ENCODE measurements at regions not wholly inside any gene's neighbourhood (a gene's known extent, or its start where the extent isn't known, plus 50 kb on each side); places are given as distances from the start of the nearest gene placed in this dataset.

DNA sequence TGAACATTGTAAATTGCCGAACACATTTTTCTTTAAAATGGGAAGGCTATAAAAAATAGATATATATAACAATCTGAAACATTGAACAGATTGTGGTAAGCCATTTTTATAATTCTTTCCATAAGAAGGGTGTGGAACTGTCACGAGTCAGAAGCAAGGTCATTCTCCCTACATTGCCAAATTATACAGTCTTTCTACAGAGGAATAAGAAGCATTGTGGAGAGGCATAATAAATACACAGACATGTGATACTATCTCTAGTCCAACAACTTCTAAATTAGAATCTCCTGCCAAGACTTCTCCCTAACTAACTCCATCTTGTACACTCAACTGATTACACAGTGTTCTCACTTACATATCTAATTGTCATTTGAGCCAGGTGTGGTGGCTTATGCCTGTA lies 227.9 kb downstream of the CENPF start:
- Mint-ChIP-seq H3K9me3 (ENCODE audit: low read depth) (peaks cover 14% of the 10 kb centered on the region), H3K27me3 (no peaks in the 10 kb centered on the region), H3K36me3 (ENCODE audit: insufficient read depth) (no peaks in the 10 kb centered on the region), H3K27ac (no peak overlapping the region), H3K4me3 (ENCODE audit: low read depth) (no peak overlapping the region), H3K4me1 (ENCODE audit: low read depth) (no peaks in the 10 kb centered on the region)
- TF ChIP-seq, protein P1, sequence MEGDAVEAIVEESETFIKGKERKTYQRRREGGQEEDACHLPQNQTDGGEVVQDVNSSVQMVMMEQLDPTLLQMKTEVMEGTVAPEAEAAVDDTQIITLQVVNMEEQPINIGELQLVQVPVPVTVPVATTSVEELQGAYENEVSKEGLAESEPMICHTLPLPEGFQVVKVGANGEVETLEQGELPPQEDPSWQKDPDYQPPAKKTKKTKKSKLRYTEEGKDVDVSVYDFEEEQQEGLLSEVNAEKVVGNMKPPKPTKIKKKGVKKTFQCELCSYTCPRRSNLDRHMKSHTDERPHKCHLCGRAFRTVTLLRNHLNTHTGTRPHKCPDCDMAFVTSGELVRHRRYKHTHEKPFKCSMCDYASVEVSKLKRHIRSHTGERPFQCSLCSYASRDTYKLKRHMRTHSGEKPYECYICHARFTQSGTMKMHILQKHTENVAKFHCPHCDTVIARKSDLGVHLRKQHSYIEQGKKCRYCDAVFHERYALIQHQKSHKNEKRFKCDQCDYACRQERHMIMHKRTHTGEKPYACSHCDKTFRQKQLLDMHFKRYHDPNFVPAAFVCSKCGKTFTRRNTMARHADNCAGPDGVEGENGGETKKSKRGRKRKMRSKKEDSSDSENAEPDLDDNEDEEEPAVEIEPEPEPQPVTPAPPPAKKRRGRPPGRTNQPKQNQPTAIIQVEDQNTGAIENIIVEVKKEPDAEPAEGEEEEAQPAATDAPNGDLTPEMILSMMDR (IDR thresholded peaks at IDR 0.05; ENCODE audit: unreplicated experiment): no peak
- no peak for DNase-seq (ENCODE audit: low spot score, unreplicated experiment)

DNA sequence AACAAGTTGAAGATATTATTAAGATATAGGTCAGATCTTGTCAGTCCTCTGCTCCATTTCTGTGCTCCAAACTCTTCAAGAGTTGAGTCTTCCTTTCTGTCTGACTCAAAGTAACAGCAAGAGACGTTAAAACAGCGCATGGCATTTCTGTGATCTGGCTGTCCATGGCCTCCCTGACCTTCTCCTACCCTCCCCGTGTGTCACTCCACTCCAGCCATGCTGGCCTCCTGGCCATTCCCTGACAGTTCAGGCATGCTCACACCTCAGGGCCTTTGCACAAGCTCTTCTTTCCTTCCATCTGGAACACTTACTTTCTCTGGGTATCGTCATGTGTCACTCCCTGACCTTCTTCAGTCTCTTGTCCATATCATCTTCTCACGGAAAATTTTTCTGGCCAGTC lies 229.0 kb downstream of the CENPF start:
- Mint-ChIP-seq H3K27ac (no peak overlapping the region), H3K9me3 (ENCODE audit: low read depth) (peaks cover 13% of the 10 kb centered on the region), H3K27me3 (no peaks in the 10 kb centered on the region), H3K4me3 (ENCODE audit: low read depth) (no peak overlapping the region), H3K4me1 (ENCODE audit: low read depth) (no peaks in the 10 kb centered on the region), H3K36me3 (ENCODE audit: insufficient read depth) (no peaks in the 10 kb centered on the region)
- TF ChIP-seq, protein P1 (IDR thresholded peaks at IDR 0.05; ENCODE audit: unreplicated experiment): no peak
- DNase-seq (ENCODE audit: low spot score, unreplicated experiment): no peak

DNA sequence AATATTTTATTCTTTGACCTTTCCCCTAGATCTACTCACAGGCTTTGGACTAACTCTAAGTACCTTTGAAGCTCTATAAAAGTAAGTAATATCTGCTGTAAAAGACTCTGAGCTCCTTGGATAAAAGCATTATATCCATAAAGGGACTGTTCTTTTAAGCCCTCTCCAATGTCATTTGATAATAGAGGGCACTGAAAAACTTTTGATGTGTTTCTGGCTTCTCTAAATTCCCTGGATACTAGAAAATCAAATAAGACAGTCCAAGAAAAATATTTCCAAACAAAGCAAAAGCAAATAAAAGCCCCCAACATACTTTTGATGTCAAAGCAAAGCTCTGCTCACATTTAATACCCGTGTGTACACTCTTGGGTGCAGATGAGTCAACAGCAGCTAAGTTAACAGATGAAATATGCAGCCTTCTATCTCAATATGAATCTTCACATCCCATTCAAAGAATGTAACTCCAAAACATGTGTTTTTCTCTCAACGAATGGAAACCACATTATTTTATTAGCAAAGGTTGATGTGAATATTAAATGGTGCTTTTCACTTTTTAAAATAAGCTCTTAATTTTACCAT lies 230.3 kb downstream of the CENPF start:
- Mint-ChIP-seq H3K9me3 (ENCODE audit: low read depth) (peaks cover 4% of the 10 kb centered on the region), H3K36me3 (ENCODE audit: insufficient read depth) (no peaks in the 10 kb centered on the region), H3K4me3 (ENCODE audit: low read depth) (no peak overlapping the region), H3K4me1 (ENCODE audit: low read depth) (no peaks in the 10 kb centered on the region), H3K27ac (no peak overlapping the region), H3K27me3 (no peaks in the 10 kb centered on the region)
- no peak for DNase-seq (ENCODE audit: low spot score, unreplicated experiment)
- TF ChIP-seq, protein P1 (IDR thresholded peaks at IDR 0.05; ENCODE audit: unreplicated experiment): no peak

DNA sequence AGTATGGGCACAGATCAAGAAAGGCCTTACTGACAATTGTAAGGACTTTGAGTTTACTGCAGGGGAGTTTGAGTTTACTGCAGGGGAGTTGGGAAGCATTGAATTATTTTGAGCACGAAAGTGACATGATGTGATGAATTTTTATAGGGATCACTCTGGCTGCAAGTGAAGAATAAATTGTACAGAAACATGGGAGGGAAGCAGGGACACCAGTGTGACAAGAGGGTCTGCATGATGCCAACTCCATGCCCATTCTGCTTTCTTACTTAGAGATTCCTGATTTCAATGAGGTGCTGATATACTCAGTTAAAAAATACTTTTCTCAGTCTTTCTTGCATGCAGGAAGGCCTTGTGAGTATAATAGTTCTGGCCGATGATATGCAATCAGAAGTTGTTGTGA lies 234.4 kb downstream of the CENPF start:
- Mint-ChIP-seq H3K27ac (no peak overlapping the region), H3K27me3 (no peaks in the 10 kb centered on the region), H3K36me3 (ENCODE audit: insufficient read depth) (no peaks in the 10 kb centered on the region), H3K4me1 (ENCODE audit: low read depth) (peaks cover 9% of the 10 kb centered on the region), H3K4me3 (ENCODE audit: low read depth) (no peak overlapping the region), H3K9me3 (ENCODE audit: low read depth) (no peaks in the 10 kb centered on the region)
- no peak for DNase-seq (ENCODE audit: low spot score, unreplicated experiment)
- TF ChIP-seq, protein P1 (IDR thresholded peaks at IDR 0.05; ENCODE audit: unreplicated experiment): no peak

DNA sequence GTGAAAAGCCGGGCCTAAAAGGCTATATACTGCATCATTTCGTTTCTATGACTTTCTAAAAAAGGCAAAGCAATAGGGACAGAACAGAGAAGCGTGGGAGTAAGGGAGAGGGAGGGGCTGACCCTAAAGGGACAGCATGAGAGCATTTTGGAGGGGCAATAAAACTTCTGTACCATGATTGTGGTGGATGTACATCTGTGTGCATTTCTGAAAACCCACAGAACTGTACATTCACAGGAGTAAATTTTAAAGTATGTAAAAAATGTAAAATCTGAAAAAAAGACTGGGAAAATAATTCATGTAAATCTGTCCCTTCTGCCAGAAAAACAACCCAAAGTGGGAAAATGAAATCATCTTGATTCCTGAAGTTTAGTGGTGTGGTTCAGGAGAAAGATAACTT lies 235.4 kb downstream of the CENPF start:
- Mint-ChIP-seq H3K36me3 (ENCODE audit: insufficient read depth) (no peaks in the 10 kb centered on the region), H3K4me3 (ENCODE audit: low read depth) (no peak overlapping the region), H3K4me1 (ENCODE audit: low read depth) (peaks cover 9% of the 10 kb centered on the region), H3K27me3 (no peaks in the 10 kb centered on the region), H3K27ac (no peak overlapping the region), H3K9me3 (ENCODE audit: low read depth) (no peaks in the 10 kb centered on the region)
- no peak for DNase-seq (ENCODE audit: low spot score, unreplicated experiment)
- TF ChIP-seq, protein P1 (IDR thresholded peaks at IDR 0.05; ENCODE audit: unreplicated experiment): no peak

Measured in progenitor cell of endocrine pancreas (in vitro differentiated cells).